GM13977 (cell line): ENCODE measurements at regions not wholly inside any gene's neighbourhood (a gene's known extent, or its start where the extent isn't known, plus 50 kb on each side); places are given as distances from the start of the nearest gene placed in this dataset.
"Not testable (repeated sequence)": the region's sequence is repeated elsewhere in the genome, so short reads cannot be mapped to it uniquely, and the experiment has no call there.

Source experiments
- DNase-seq: peaks from one replicate; pipeline ENCODE4 v3.0.0; 2012; ENCODE audit warnings: low spot score
- CTCF ChIP-seq: IDR thresholded peaks from 2 replicates; pipeline ENCODE4 v1.5.1; 2012; ENCODE audit warnings: mild to moderate bottlenecking, control low read depth; ENCODE audit not compliant: insufficient read depth; ENCODE audit errors: extremely low read depth, missing control alignments
- in situ Hi-C: fragments of 300-500 bp; cut with MboI; formaldehyde crosslinking; loops from one replicate; pipeline ENCODE4 v1.12.0; 2022; ENCODE audit warnings: low sequenced_read_pairs, low pct_unique_long_range_greater_than_20kb, mixed read lengths, inconsistent platforms; ENCODE audit not compliant: unreplicated experiment

- in situ Hi-C loops, result no loop called here
Measured at GRCh38 chr19:28542394-28543243, 670.3 kb downstream of the UQCRFS1 start.

GRCh38 chr19:28541602-28542393, 671.2 kb downstream of the UQCRFS1 start:
- in situ Hi-C loops, result no loop called here
- DNase-seq, result no peak

More at GRCh38 chr19:28542394-28543243, 670.3 kb downstream of the UQCRFS1 start:
- TF ChIP-seq CTCF, result no peak
- no peak for DNase-seq

GRCh38 chr19:28541029-28541428, 671.9 kb downstream of the UQCRFS1 start:
- no peak for DNase-seq
- no peak for TF ChIP-seq CTCF
- in situ Hi-C loops, result no loop called here

More at GRCh38 chr19:28541602-28542393, 671.2 kb downstream of the UQCRFS1 start:
- no peak for TF ChIP-seq CTCF

GRCh38 chr19:28540385-28540784, 672.6 kb downstream of the UQCRFS1 start:
- in situ Hi-C loops, result not testable (repeated sequence)

GRCh38 chr19:28539759-28540158, 673.2 kb downstream of the UQCRFS1 start:
- in situ Hi-C loops, result no loop called here
- TF ChIP-seq CTCF, result no peak
- DNase-seq, result no peak

More at GRCh38 chr19:28540385-28540784, 672.6 kb downstream of the UQCRFS1 start:
- DNase-seq, result not testable (repeated sequence)

GRCh38 chr19:28538579-28538978, 674.4 kb downstream of the UQCRFS1 start:
- in situ Hi-C loops, DNase-seq: not testable (repeated sequence)

GRCh38 chr19:28537896-28538295, 675.1 kb downstream of the UQCRFS1 start:
- no peak for DNase-seq
- TF ChIP-seq CTCF, result no peak
- in situ Hi-C loops, result no loop called here
